HepG2 (cell line): ENCODE measurements at regions not wholly inside any gene's neighbourhood (a gene's known extent, or its start where the extent isn't known, plus 50 kb on each side); places are given as distances from the start of the nearest gene placed in this dataset.

ENCODE experiments used
- ATAC-seq: fragments of 200-7000 bp; cut with Tn5 transposase; 3 replicates; pipeline ENCODE4 v1.9.1; 2020; ENCODE audit warnings: mild to moderate bottlenecking, moderate library complexity
- BruUV-seq: library from RNA; stranded (reverse); fragments of 400-500 nt; replicated peaks from 2 replicates; lab custom pipeline; 2021; lab: Mats Ljungman, UMichigan
- CTCF ChIA-PET: fragments of 300-600 bp; formaldehyde crosslinking; extraction: SDS; loops from one replicate; lab custom pipeline; 2021; ENCODE audit warnings: low total read pairs, inconsistent platforms, low intra/inter-chr PET ratio; lab: Yijun Ruan, JAX
- POLR2A ChIA-PET: fragments of 350-600 bp; sonication (Branson Sonifier 250); formaldehyde crosslinking; loops from one replicate; lab custom pipeline; 2020; ENCODE audit warnings: antibody characterized with exemption, inconsistent platforms; lab: Yijun Ruan, JAX
- DNase-seq: peaks from one replicate; pipeline ENCODE4 v3.0.0-alpha.2; 2015; ENCODE audit warnings: low spot score
- FAIRE-seq: peaks from 3 replicates; lab custom pipeline; 2011; peaks lifted over from hg19 to GRCh38; lab: Jason Lieb, UNC
- H2AFZ ChIP-seq: one replicate; pipeline ENCODE4 v1.6.1; 2011; ENCODE audit warnings: low read length, inconsistent platforms
- H3K27ac ChIP-seq: fragments of 300-600 bp; 3 replicates; pipeline ENCODE4 v1.8.0; 2011; ENCODE audit warnings: mixed run types, mild to moderate bottlenecking, mixed read lengths, low read length, inconsistent platforms; ENCODE audit not compliant: insufficient read depth; ENCODE audit errors: extremely low read length
- H3K27me3 ChIP-seq, 2 experiments: fragments of 200-600 bp in 1 of 2; 2 replicates in 1 of 2; 3 replicates in 1 of 2; pipeline versions ENCODE4 v1.6.0 to v1.8.0; 2011; ENCODE audit warnings: low read length in 2 of 2, mild to moderate bottlenecking in 2 of 2, moderate library complexity in 2 of 2, inconsistent platforms in 1 of 2; ENCODE audit not compliant: insufficient read depth in 2 of 2, control insufficient read depth in 1 of 2
- H3K36me3 ChIP-seq, 2 experiments: fragments of 200-600 bp in 1 of 2; replicated peaks in 1 of 2; 2 replicates in 1 of 2; 3 replicates in 1 of 2; pipeline versions ENCODE4 v1.5.1 to v1.8.0; 2011; ENCODE audit warnings: low read length in 2 of 2, inconsistent platforms in 1 of 2; ENCODE audit not compliant: insufficient read depth in 2 of 2, control insufficient read depth in 1 of 2
- H3K4me1 ChIP-seq: 2 replicates; pipeline ENCODE4 v1.5.1; 2012; ENCODE audit warnings: low read length, inconsistent platforms; ENCODE audit not compliant: insufficient read depth
- H3K4me2 ChIP-seq: 2 replicates; pipeline ENCODE4 v1.6.0; 2011; ENCODE audit warnings: low read depth, low read length, inconsistent platforms
- H3K4me3 ChIP-seq, 3 experiments: fragments of 200-600 bp in 1 of 3; sonication (generic), shearing (Covaris generic) in 1 of 3; replicated peaks in 1 of 3; 2 replicates each; pipeline ENCODE4 v1.5.1; 2011 to 2016; ENCODE audit warnings: low read length in 3 of 3, inconsistent platforms in 2 of 3, low read depth in 2 of 3, mild to moderate bottlenecking in 2 of 3, control low read depth in 1 of 3, mixed read lengths in 1 of 3; ENCODE audit not compliant: insufficient read depth in 1 of 3
- H3K79me2 ChIP-seq: one replicate; pipeline ENCODE4 v1.6.1; 2011; ENCODE audit warnings: low read length, inconsistent platforms; ENCODE audit not compliant: insufficient read depth
- H3K9ac ChIP-seq: 2 replicates; pipeline ENCODE4 v1.6.0; 2011; ENCODE audit warnings: mild to moderate bottlenecking, low read depth, low read length, inconsistent platforms; ENCODE audit not compliant: insufficient read depth
- H3K9me3 ChIP-seq: 2 replicates; pipeline ENCODE4 v1.5.1; 2012; ENCODE audit warnings: mild to moderate bottlenecking, low read length
- H4K20me1 ChIP-seq: 2 replicates; pipeline ENCODE4 v1.6.0; 2011; ENCODE audit warnings: inconsistent platforms, mild to moderate bottlenecking, low read length, moderate library complexity; ENCODE audit not compliant: insufficient read depth
- CBX2 ChIP-seq, 2 experiments: fragments of 200-600 bp in 1 of 2; sonication (generic); formaldehyde crosslinking in 1 of 2; IDR thresholded peaks; 2 replicates each; pipeline versions ENCODE4 v1.7.0 to v1.8.1; 2018 to 2022; ENCODE audit warnings: low read depth in 2 of 2, low read length in 1 of 2, mild to moderate bottlenecking in 1 of 2, missing genetic modification reagents in 1 of 2
- HNRNPH1 ChIP-seq: fragments of 200-400 bp; formaldehyde crosslinking; optimal IDR thresholded peaks from 2 replicates; pipeline ENCODE3; 2017; ENCODE audit warnings: mild to moderate bottlenecking, low read depth, low read length
- HNRNPLL ChIP-seq: fragments of 200-400 bp; formaldehyde crosslinking; IDR thresholded peaks from 2 replicates; pipeline ENCODE4 v1.6.1; 2017; ENCODE audit warnings: mild to moderate bottlenecking, low read depth, low read length; ENCODE audit not compliant: poor library complexity, severe bottlenecking
- IRF1 ChIP-seq: sonication (generic); formaldehyde crosslinking; IDR thresholded peaks from 2 replicates; pipeline ENCODE4 v1.4.0; 2020; ENCODE audit warnings: low read depth, mild to moderate bottlenecking, missing genetic modification reagents
- IRF9 ChIP-seq: sonication (generic); formaldehyde crosslinking; IDR thresholded peaks from 2 replicates; pipeline ENCODE4 v1.8.0; 2022; ENCODE audit warnings: missing genetic modification reagents, mild to moderate bottlenecking, borderline replicate concordance
- KMT2A ChIP-seq: sonication (generic); formaldehyde crosslinking; IDR thresholded peaks from 2 replicates; pipeline ENCODE4 v1.4.0; 2020; ENCODE audit warnings: missing genetic modification reagents
- PRMT3 ChIP-seq: sonication (generic); formaldehyde crosslinking; IDR thresholded peaks from 2 replicates; pipeline ENCODE4 v1.8.1; 2022; ENCODE audit warnings: low read depth, mild to moderate bottlenecking, moderate library complexity, missing genetic modification reagents, borderline replicate concordance
- SMAD9 ChIP-seq: sonication (generic); formaldehyde crosslinking; IDR thresholded peaks from 2 replicates; pipeline ENCODE4 v1.5.1; 2020; ENCODE audit warnings: mild to moderate bottlenecking, missing genetic modification reagents
- SOX13 ChIP-seq, 3 experiments: fragments of 450-650 bp in 1 of 3; sonication (generic) in 1 of 3; formaldehyde crosslinking in 1 of 3; IDR thresholded peaks in 2 of 3; conservative IDR thresholded peaks in 1 of 3; 2 replicates each; pipeline versions ENCODE4 v1.5.0 to v1.6.1; 2016 to 2020; ENCODE audit warnings: antibody characterized with exemption in 1 of 3, mild to moderate bottlenecking in 1 of 3, missing compliant biosample characterization in 1 of 3, missing genetic modification reagents in 1 of 3, moderate library complexity in 1 of 3
- TBX3 ChIP-seq: fragments of 450-650 bp; IDR thresholded peaks from 2 replicates; pipeline ENCODE4 v1.6.1; 2017; ENCODE audit warnings: antibody characterized with exemption, mild to moderate bottlenecking, inconsistent platforms, borderline replicate concordance
- ZBTB2 ChIP-seq: sonication (generic); formaldehyde crosslinking; IDR thresholded peaks from 2 replicates; pipeline ENCODE4 v1.8.0; 2022; ENCODE audit warnings: low read depth, missing genetic modification reagents
- ZFP41 ChIP-seq: sonication (generic); formaldehyde crosslinking; IDR thresholded peaks from 2 replicates; pipeline ENCODE4 v1.4.0; 2020; ENCODE audit warnings: mild to moderate bottlenecking, missing genetic modification reagents, borderline replicate concordance
- ZMYM4 ChIP-seq: sonication (generic); formaldehyde crosslinking; IDR thresholded peaks from 2 replicates; pipeline ENCODE4 v1.8.1; 2023; ENCODE audit warnings: mild to moderate bottlenecking, missing genetic modification reagents
- ZNF253 ChIP-seq: sonication (generic); formaldehyde crosslinking; IDR thresholded peaks from 2 replicates; pipeline ENCODE4 v1.8.0; 2022; ENCODE audit warnings: mild to moderate bottlenecking, missing genetic modification reagents, borderline replicate concordance
- ZNF550 ChIP-seq: sonication (generic); formaldehyde crosslinking; IDR thresholded peaks from 2 replicates; pipeline ENCODE4 v1.4.0; 2020; ENCODE audit warnings: mild to moderate bottlenecking, missing genetic modification reagents, borderline replicate concordance
- ZNF564 ChIP-seq: sonication (generic); formaldehyde crosslinking; IDR thresholded peaks from 2 replicates; pipeline ENCODE4 v1.8.1; 2023; ENCODE audit warnings: mild to moderate bottlenecking, missing genetic modification reagents
- ZNF75D ChIP-seq: sonication (generic); formaldehyde crosslinking; IDR thresholded peaks from 2 replicates; pipeline ENCODE4 v1.8.1; 2023; ENCODE audit warnings: missing genetic modification reagents, mild to moderate bottlenecking, borderline replicate concordance
- WGBS: methylation state at CpG from one replicate; pipeline ENCODE4 v1.1.6; 2017; ENCODE audit warnings: low lambda C conversion rate; 5-methylcytosine and 5-hydroxymethylcytosine counted together
- in situ Hi-C: cut with HindIII; loops from 2 replicates; pipeline ENCODE4 v1.10.0; 2017; ENCODE audit warnings: low pct_unique_long_range_greater_than_20kb; ENCODE audit not compliant: extremely low pct_ligation_motif_present
- intact Hi-C: fragments of 100-400 bp; cut with micrococcal nuclease; formaldehyde crosslinking; loops from one replicate; pipeline ENCODE4 v1.10.0; 2022; ENCODE audit not compliant: unreplicated experiment

GRCh38 chrX:26789751-26790150 is 573.8 kb downstream of the MAGEB5 start (continued):
- no peak for TF ChIP-seq ZNF550 (CRISPR knock-in tag)
- no peak for TF ChIP-seq HNRNPLL

- H3K9ac ChIP-seq: no peak overlapping the region
- no TSS peak for BruUV-seq
- DNase-seq: no peak
- ATAC-seq: no peak
- H3K36me3 ChIP-seq: no peaks in the 10 kb centered on the region
- no peak for FAIRE-seq
- no peak overlapping the region for H3K27ac ChIP-seq
- H4K20me1 ChIP-seq: no peaks in the 10 kb centered on the region
- no peaks in the 10 kb centered on the region for H3K4me1 ChIP-seq
- ChIA-PET POLR2A (no interaction called here), CTCF (no interaction called here)
- in situ Hi-C loops: loop anchor here (25.0 kb wide), 1 partner anchor 399 kb away; no protein-coding TSS in a partner anchor
- intact Hi-C loops: no loop called here
- no peaks in the 10 kb centered on the region for H3K9me3 ChIP-seq
- H3K79me2 ChIP-seq: no peaks in the 10 kb centered on the region
- H3K4me3 ChIP-seq: no peak overlapping the region
- WGBS: 0% methylated on average over 1 of the region's 1 CpG
- TF ChIP-seq ZNF564 (CRISPR knock-in tag) (no peak), SOX13 (IDR thresholded peaks at IDR 0.05) (no peak), SOX13 (CRISPR knock-in tag; conservative IDR thresholded peaks at IDR 0.05 in 1 of 2, IDR thresholded peaks at IDR 0.05 in 1 of 2) (no peak), HNRNPH1 (no peak), CBX2 (IDR thresholded peaks at IDR 0.05; ENCODE audit: low read depth, low read length) (no peak), CBX2 (CRISPR knock-in tag; IDR thresholded peaks at IDR 0.05; ENCODE audit: low read depth) (no peak), TBX3 (no peak), ZFP41 (CRISPR knock-in tag) (no peak), PRMT3 (no peak), SMAD9 (CRISPR knock-in tag) (no peak), ZNF75D (CRISPR knock-in tag) (no peak), IRF9 (no peak), KMT2A (CRISPR knock-in tag) (no peak), ZMYM4 (no peak), IRF1 (CRISPR knock-in tag) (no peak), ZBTB2 (no peak), ZNF253 (CRISPR knock-in tag) (no peak)
- H3K27me3 ChIP-seq: no peaks in the 10 kb centered on the region
- no peak overlapping the region for H3K4me2 ChIP-seq
- H2AFZ ChIP-seq: no peak overlapping the region
Measured at GRCh38 chrX:26788402-26788998, 572.5 kb downstream of the MAGEB5 start.
